ENCODE measurements at regions not wholly inside any gene's neighbourhood (a gene's known extent, or its start where the extent isn't known, plus 50 kb on each side); places are given as distances from the start of the nearest gene placed in this dataset.

DNA sequence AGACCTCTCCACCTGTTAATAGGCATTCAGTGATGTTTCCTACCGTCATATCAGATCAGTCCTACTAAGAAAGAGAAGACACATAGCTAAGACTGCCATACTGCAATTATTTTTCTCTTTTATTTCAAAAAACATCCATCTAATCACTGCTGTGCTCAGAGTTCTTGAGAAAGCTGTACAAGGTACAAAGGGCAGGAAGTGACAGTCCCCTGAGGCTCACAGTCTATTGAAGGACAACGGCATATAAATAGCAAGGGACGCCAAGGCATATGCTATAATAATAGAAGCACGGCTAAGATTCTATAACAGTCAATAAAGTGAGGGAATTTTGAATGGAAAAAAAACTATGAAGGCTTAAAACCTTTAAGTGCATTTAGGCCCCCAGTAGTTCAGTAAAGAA lies 415.3 kb upstream of the NRP1 start:
- TF ChIP-seq CTCF (IDR thresholded peaks at IDR 0.05) = no peak

DNA sequence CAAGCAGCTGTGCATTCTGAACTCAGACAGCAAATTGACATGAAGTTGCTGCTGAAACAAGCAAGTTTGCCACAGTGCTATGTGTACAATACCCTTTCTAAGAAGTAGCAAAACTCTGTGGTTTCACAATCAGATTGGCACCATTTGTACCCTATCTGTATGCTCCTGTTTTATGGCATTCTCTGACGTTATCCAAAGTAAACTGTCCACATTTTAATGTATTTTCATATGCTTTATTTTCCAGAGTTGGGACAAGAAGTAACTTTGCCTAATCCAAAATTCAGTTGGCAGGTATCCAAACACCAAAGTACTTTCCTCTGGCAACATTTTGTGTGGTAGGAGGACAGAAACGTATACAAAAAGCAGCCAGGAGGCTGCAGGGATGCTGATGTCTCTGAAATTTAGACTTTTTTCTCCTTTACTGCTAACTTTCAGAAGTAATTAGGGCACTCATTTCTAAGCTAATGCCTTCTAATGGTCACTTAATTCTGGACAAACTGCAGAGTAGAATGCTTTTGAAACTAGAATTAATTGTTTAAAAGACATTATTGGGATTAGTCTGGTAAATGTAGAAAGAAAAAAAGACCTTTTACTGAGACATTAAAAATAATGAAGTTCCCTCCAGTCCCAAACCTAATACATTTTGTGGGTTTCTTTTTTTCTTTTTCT lies 414.7 kb upstream of the NRP1 start:
- TF ChIP-seq CTCF (IDR thresholded peaks at IDR 0.05) = no peak

GRCh38 chr10:33746836-33747268 lies 412.4 kb upstream of the NRP1 start:
- no peak for TF ChIP-seq CTCF (IDR thresholded peaks at IDR 0.05)

- TF ChIP-seq CTCF (IDR thresholded peaks at IDR 0.05) = no peak
These were observed 411.7 kb upstream of the NRP1 start for GRCh38 chr10:33746186-33746585.

GRCh38 chr10:33743429-33743857 lies 409.0 kb upstream of the NRP1 start:
- no peak for TF ChIP-seq CTCF (IDR thresholded peaks at IDR 0.05)

DNA sequence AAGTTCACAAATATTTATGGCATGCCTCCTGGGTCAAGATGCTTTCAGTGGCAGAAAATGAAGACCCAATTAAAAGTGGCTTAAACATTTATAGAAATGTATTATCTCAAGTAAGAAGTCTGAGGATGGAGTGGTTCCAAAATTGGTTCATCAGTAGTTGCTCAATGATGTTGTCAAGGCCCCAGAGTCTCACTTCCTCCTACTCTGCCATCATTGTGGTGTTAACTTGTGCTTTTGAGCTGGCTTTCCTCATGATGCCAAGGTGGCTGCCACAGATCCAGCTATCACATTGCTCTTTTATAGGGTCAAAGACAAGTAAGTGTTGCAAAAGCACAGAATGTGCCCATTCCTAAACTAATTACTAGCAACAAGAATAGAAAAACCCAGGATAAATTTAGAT lies 404.6 kb upstream of the NRP1 start:
- no peak for TF ChIP-seq CTCF (IDR thresholded peaks at IDR 0.05)

DNA sequence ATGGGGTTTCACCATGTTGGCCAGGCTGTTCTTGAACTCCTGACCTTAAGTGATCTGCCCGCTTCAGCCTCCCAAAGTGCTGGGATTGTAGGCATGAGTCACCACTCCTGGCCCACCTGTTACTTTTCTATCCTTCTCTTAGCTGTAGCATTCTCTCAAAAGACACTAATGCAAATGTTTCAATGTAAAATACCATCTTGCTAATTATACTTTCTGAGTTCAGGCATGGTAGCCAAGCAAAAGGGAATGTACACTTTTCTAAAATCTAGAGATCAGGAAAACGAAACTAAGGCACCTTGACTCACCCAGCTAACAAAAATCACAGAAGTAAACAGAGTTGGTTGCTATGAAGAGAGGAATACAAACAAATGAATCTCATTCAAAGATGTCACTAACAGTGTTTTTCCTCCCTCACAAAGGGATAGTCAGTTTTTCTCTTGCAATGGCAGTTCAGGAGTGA lies 401.0 kb upstream of the NRP1 start:
- TF ChIP-seq CTCF (IDR thresholded peaks at IDR 0.05) = no peak
